ENCODE measurements at regions not wholly inside any gene's neighbourhood (a gene's known extent, or its start where the extent isn't known, plus 50 kb on each side); places are given as distances from the start of the nearest gene placed in this dataset.

DNA sequence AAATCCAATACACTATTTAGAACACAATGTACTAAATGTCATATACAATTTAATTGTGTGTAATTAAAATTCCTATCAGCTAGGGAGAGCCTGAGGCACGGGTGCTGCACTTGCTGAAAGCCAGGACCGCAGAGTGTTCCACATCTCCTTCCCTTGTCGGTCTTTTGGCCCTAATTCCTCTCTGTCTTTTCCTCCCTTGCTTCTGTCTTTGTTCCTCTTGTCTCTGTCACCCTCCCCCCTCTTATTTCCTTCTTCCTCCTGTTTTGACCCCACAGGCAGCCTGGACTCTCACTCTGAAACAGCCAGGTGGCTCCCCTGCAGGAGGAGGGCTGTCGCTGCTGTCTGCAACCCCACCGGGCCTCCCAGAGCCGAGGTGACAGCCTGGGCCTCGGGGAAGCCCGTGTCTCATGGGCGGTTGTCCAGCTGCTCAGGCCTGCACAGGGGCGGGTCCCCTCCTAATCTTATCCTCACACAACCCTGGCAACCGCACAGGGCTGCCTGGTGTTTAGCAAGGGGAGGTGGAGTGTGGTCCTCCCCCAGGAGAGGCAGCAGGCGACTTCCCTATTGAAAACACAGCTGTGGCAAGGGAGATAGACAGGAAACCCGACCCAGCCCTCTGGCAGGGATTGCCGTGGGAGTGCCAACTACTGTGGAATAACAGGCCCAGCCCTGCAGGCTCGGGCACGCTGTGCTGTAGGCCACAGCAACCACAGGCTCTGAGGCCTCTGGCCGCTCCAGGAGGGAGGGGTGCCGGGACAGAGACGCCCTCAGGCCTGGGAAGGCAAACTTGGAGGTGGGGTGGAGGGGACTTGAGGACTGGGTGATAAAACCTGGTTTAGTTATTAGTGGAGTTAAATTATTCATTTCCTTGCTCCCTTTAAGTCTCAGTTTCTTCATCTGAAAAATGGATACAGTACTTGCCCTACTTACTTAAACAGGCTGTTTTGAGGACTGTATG, 68.8 kb upstream of the WDR26 start:
- DNase-seq (ENCODE audit: low spot score), result peak; percentile 95
- intact Hi-C loops (cut with DNase I), result no loop called here

DNA sequence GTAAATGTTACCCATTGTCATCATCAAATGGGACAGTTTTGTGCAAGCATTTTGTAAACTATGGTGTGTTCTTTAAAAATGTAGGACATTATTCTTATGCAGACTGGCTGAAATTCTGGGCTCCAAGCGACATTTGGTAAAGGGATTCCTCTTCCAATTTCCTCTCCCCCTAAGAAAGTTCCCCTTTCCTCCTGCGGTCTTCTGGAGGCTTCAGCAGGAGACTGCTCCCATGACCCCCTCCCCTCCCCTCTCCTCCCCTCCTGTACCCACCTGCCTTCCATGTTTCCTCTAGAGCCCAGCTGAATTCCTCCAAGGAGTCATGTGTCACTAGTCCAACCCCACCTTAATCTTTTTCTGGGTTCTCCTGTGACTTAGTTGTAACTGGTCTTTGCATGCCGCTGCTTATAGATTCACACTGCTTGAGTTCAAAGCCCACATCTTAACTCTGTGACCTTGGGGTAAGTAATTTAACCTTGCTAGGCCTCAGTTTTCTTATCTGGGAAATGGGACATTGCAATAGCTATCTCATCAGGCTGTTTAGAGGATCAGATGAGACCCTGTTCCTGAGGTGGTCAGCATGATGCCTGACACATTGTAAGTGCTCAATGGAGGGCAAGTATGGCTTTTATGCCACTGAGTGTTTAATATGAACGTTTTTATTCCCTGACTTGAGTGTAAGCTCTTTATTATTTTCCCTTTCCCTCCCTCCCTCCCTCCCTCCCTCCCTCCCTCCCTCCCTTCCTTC, 69.9 kb upstream of the WDR26 start:
- no peak for DNase-seq (ENCODE audit: low spot score)
- intact Hi-C loops (cut with DNase I), result no loop called here

DNA sequence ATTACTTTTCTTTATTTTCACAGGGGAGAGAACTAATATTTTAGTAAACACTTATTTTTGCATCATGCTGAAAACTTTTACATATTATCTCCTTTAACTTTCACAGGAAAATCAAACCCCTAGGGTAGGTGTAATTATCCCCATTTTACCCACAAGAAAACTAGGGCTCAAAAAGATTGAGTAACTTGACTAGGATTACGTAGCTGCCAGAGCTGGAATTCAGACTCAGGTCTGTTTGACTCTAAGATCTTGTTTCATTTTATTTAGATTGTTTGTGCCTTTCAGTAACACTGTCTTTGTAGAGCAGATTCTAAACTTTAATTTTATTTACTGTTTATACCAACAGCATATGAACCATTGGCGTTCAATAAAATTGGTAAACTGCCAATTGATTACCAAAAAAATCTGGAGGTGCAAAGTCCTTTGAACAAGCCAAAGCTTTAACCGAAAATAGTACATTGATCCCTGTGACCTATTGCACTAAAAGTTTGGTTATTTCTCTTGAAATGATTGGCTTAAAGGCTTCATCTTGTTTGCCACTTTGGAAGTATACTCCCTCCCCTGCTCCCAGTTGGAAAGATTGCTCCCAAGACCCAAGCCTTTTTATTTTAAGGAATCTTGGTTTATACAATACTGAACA, 71.0 kb upstream of the WDR26 start:
- DNase-seq (ENCODE audit: low spot score), result no peak
- intact Hi-C loops (cut with DNase I), result no loop called here

DNA sequence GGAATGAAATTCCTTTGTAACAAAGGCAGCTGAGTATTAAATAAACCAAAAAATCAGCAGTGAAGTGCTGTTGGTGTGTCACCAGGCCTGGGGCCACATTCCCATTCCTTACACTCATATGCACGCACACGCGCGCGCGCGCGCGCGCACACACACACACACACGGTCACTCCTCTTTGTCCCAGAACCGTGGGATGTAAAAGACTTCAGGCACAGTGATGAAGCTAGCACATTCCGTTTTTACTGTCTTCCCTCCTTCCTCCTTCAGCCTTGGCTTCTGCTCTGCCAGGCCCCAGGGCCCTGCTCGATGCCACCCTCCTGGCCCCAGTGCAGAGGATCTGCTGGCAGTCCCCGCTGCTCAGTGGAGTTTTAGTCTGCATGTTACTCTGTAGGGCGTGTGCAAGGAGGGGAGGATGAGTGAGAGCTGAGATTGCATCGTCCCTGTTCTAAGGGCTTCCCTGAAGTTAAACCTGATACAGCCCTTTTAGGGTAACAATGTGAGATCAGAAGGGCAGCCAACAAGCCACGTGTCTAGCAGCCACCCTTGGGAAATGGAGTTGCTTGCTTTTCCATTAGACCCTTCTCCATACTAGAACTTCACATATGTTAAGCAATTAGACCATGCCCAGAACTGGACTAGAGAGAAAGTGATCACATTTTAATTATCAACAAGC, 71.7 kb upstream of the WDR26 start:
- intact Hi-C loops (cut with DNase I), result no loop called here

DNA sequence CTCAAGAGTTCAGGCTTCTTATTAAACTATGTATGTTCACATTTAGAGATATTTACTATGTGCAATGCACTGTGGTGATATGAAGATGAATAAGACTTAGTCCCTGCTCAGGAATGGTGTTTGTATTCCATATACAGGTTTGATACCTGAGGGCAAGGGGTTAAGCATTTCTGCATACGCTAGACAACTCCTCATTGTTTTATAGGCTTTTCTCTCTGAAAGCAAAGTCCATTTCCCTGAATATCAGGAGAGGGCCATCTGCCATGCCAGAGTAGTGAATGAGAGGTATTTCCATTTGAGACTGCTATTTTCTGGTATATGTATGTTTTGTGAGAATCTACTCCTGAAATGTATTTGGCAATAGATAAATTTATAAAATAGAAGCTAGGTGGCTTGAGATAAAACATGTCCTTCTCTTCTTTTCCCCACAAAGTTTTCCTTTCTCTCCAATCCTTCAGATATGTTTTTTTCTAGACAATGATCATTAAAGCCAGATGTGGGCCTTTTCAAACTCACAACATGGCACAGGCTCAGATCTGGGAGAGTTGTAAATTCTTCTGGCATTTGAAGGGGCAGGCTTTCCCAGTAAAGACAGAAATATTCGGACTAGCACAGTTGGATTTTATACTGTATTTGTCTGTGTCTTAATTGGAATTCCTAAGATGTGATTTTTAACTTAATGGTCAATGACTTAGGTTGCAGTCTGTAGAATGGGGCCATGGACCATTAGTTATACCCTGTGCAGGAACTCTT, 73.3 kb upstream of the WDR26 start:
- intact Hi-C loops (cut with DNase I), result no loop called here

More for the DNA sequence above, 71.7 kb upstream of the WDR26 start:
- no peak for DNase-seq (ENCODE audit: low spot score)

DNA sequence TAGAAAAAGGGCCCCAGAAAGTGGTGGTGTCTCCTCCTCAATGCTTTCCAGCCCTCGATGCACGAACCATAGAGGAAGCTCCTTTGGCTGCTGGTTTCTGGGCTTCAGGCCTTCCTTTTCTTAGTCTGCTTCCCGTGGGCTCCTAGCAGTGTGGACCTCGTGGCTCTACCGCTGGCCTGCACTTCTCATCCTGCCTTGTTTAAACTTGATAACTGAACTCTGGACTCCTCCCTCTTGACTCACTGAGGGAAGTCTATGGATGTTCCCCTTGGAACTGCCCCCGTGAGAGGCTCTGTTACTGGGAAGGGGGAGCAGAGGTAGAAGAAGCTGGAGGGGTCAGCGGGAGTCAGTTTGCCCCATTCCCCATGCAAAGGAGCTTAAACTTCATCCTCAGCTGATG, 75.3 kb upstream of the WDR26 start:
- intact Hi-C loops (cut with DNase I), result loop anchor here in 1 of 2 donors (5.0 kb wide), 1 partner anchor 342 kb away; no protein-coding TSS in a partner anchor
- no peak for DNase-seq (ENCODE audit: low spot score)

More for the DNA sequence above, 73.3 kb upstream of the WDR26 start:
- no peak for DNase-seq (ENCODE audit: low spot score)

DNA sequence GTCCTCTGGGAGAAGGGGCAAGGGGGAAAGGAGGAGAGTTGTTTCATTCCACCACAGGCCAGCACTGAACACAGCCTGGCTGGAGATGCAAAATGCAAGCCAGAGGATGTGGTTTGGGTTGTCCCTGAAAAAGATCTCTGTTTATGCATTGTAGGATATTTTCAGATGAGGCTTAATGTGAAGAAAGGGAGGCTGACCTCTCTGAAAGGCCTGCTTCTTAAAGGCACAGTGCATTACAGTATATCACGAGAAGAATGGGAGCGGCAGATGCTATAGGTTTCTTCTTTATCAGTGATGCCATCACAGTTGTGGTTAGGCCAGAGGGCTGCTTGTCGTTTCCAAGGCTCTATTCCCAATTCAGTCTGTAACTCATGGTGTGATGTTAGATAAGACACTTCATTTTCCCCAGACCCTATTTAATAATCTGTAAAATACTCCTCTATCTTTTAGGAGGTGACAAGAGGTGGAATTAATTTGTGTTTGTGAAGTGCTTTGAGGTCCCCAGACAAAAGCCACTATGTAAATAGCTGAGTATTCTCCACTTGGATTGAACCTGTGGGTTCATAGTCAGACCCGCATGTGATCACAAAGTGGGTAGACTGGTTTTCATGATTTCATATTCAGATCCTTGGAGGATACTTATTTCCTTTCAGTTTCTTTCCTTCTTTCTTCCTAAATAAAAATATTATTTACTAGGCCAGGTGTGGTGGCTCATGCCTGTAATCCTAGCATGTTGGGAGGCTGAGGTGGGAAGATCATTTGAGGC, 76.5 kb upstream of the WDR26 start:
- no peak for DNase-seq (ENCODE audit: low spot score)
- intact Hi-C loops (cut with DNase I), result loop anchor here in 1 of 2 donors (5.0 kb wide), 1 partner anchor 341 kb away; no protein-coding TSS in a partner anchor

DNA sequence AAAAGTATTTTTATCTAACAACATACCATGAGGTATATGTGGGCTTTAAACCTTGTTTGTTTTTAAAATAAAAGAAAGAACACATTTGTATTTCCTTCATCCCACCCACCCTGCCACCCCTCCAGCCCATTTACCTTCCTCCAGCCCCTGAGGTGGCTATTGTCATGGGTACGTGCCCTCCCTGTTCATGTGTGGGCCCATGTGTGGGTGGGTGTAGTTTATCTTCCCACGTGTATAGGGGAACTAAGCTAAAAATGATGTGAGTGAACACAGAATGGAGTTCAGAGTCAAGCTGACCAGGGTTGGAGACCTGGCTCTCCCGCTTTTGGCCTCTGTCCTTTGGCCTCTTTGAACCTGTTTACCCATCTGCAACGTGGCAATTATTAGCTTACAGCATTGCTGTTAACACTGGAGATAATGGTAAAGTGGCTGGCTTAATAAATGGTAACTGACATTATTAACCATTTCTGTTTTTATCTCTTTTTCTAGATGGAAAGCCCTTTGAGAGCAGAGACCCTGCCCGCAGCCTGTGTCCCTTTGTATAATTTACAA, 78.1 kb upstream of the WDR26 start:
- intact Hi-C loops (cut with DNase I), result loop anchor here in 1 of 2 donors (5.0 kb wide), 1 partner anchor 340 kb away; no protein-coding TSS in a partner anchor
- no peak for DNase-seq (ENCODE audit: low spot score)

DNA sequence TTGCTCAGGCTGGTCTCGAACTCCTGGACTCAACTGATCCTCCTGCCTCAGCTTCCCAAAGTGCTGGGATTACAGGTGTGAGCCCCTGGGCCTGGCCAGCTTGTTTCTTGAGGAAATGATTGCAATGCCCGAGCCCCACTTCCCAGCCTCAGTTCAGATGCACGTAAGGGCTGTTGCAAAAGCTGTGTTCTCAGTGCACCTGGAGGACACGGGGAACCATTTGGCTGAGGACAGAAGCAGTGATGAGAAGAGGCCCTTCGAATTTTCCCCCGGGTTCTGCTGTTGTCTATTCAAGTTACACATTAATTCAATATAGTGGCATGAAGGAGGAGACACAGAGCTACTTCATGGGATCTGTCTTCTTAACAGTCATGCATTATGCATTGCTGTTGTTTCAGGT, 78.8 kb upstream of the WDR26 start:
- intact Hi-C loops (cut with DNase I), result loop anchor here in 1 of 2 donors (5.0 kb wide), 1 partner anchor 339 kb away; no protein-coding TSS in a partner anchor
- no peak for DNase-seq (ENCODE audit: low spot score)

DNA sequence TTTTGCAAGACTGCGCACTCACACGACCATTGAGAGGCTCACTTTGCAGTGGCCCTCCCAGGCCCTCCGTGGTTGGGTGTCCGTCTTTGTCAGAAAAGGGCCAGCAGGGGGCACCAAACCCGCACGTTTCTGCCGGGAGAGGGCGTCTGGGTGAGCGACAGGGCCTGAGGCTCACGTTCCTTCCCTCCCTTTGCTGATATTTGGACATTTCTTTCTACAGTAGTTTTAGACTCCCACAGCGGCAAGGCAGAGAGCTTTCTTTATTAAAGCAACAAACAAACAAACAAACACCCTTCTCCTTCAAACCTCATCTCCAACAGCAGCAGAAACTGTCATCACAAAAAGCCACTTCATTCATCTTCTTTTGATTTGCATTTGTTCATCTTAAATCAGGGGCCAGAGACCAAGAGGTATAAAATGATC, 79.2 kb upstream of the WDR26 start:
- intact Hi-C loops (cut with DNase I), result loop anchor here in 1 of 2 donors (5.0 kb wide), 1 partner anchor 339 kb away; no protein-coding TSS in a partner anchor
- peak; percentile 95 for DNase-seq (ENCODE audit: low spot score)

DNA sequence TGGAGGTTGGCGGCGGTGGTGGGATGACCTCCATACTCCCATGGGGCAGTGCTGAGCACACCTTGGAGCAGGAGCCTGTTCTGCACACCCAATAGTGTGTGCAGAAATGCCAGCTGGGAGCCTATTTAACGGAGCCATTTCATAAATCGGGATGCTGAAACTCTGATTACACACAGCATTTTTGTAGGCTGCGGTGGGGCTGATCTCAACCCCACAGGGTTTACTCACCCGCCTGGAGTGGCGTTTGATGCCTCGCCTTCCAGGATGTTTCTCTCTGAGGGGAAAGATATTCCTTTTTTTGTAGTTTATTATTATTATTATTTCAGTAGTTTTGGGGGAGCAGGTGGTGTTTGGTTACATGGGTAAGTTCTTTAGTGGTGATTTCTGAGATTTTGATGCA, 82.6 kb upstream of the WDR26 start:
- no peak for DNase-seq (ENCODE audit: low spot score)
- intact Hi-C loops (cut with DNase I), result loop anchor here in 1 of 2 donors (5.0 kb wide), 1 partner anchor 335 kb away; no protein-coding TSS in a partner anchor

DNA sequence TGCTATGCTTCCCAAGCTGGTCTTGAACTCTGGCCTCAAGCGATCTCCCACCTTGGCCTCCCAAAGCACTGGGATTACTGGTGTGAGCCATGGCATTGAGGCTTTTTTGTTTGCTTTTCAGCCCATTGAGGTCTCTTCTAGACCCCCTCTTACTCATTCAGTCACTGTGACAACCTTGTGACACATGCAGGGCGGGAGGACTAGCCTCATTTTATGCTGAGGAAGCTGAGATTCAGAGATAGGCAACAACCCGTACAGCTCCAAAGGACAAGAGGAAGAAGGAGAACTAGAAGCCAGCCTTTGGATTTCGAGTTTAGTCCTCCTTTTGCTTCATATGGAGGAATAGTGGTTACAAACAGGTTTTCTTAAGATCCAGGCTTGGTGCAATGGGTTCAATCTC, 83.9 kb upstream of the WDR26 start:
- intact Hi-C loops (cut with DNase I), result loop anchor here in 1 of 2 donors (5.0 kb wide), 1 partner anchor 334 kb away; no protein-coding TSS in a partner anchor

DNA sequence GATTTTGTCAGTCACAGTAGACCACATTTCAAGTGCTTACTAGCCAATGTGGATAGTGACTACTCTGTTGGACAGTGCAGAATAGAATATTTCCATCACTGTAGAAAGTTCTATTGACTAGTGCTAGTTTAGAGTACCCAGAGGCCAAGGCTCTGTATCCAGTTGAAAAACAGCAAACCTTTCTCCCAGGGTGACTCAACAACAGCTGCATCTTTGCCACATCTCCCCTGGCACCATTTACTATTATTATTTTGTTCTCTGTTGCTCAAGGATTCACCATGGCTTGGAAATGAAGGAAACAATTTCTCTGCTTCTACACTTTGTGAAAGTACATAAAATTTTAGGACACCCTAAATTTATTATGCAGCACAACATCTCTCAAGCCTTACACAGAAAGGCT, 85.3 kb upstream of the WDR26 start:
- intact Hi-C loops (cut with DNase I), result loop anchor here (5.0 to 10.0 kb wide), 2 partner anchors 332 to 395 kb away; no protein-coding TSS in a partner anchor
- DNase-seq (ENCODE audit: low spot score), result no peak

More for the DNA sequence above, 83.9 kb upstream of the WDR26 start:
- no peak for DNase-seq (ENCODE audit: low spot score)

DNA sequence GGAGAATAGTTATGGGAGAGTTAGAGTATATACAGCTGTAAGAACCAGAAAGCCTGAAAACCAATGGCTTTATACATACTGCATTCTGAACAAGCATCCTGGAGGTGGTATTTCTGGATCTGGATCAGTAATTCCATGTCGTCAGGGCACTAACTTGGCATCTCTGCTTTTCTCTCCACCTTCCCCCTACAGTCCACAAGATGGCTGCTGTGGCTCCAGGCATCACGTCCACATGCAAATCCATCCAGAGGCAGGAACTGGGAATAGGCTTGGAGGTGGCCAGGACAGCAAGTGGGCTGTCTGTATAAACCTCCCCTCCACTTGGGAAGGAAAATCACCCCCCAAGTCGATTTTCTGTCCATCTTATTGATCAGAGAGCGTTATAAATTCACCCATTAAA, 86.2 kb upstream of the WDR26 start:
- DNase-seq (ENCODE audit: low spot score), result no peak
- intact Hi-C loops (cut with DNase I), result loop anchor here in 1 of 2 donors (10.0 kb wide), 1 partner anchor 394 kb away; no protein-coding TSS in a partner anchor

DNA sequence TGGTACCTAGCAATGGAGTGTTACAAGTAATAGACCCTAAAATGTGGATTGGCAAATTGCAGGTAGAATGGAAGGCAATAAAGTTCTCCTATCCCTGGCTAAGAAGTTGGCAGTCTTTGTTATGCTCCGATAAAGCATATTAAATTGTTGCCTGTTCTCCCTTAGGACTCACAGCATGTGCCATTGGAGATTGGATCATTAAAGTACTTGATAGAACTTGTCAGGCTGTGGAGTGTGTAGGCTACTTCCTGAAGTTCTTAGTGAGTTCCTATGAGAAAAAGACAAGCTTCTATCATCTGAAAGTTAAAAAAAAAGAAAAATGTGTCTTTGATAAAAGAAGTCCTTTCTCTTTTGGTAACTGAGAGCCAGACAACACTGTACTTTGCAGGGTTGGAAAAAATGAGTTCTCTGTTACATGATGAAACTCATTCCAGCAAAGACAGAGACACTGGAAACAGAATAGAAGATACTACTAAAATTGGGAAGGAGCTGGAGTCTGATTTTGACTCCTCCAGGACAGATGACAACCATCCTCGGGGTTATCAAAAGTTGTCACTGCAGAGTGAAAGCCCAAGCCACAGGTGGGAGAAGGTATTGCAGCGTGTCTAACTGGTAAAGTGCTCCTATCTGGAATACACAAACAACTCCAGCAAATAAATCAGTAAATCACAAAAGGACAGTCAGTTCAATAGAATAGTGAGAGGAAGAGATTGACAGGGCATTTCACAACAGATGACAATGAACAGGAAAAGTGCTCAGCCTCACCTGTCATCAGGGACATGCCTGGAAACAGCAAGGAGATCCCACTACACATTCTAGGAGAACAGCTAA, 87.5 kb upstream of the WDR26 start:
- no peak for DNase-seq (ENCODE audit: low spot score)
- intact Hi-C loops (cut with DNase I), result loop anchor here in 1 of 2 donors (10.0 kb wide), 1 partner anchor 393 kb away; no protein-coding TSS in a partner anchor

DNA sequence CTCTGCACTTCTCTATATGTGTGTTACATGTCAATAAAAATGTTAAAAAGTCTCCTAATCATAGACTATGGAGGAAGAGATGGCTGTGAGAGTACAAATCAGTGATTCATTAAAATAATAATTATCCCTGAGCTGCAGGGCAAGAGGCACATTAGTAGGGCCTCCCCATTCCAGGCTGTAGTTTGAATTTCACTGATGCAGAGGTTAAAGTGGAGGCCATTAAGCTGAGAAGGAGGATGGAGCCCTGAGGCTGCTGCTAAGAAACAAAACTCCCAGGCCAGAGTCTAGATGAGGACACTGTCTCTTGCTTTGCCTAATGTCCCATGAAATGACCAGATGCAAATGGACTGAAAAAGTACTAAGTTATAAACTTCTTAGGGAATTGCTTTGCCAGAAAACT, 89.1 kb upstream of the WDR26 start:
- intact Hi-C loops (cut with DNase I), result loop anchor here in 1 of 2 donors (10.0 kb wide), 1 partner anchor 391 kb away; no protein-coding TSS in a partner anchor
- no peak for DNase-seq (ENCODE audit: low spot score)

All from posterior vena cava (tissue), 2 donors.